ENCODE measurements at regions not wholly inside any gene's neighbourhood (a gene's known extent, or its start where the extent isn't known, plus 50 kb on each side); places are given as distances from the start of the nearest gene placed in this dataset.

DNA sequence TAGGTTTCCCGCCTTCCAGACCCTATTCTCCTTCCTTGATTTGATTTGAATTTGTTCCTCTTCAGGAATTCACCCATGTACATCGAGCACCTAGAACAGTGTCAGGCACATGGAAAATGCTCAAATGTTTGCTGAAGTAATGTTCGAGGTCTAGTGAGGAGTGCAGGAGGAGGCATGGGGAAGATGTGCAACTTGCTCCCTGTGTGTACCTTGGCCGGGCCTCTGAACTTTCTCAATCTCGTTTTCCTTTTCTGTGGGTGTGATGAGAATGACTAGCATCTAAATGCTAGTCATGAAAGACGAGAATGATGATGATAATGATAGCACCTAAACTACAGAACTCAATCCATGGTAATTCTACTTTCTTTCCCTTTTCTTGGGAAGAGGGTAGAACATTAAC, 279.1 kb upstream of the PLET1 start:
- no peak overlapping the region for H3K4me3 Mint-ChIP-seq
- TF ChIP-seq, protein P1, sequence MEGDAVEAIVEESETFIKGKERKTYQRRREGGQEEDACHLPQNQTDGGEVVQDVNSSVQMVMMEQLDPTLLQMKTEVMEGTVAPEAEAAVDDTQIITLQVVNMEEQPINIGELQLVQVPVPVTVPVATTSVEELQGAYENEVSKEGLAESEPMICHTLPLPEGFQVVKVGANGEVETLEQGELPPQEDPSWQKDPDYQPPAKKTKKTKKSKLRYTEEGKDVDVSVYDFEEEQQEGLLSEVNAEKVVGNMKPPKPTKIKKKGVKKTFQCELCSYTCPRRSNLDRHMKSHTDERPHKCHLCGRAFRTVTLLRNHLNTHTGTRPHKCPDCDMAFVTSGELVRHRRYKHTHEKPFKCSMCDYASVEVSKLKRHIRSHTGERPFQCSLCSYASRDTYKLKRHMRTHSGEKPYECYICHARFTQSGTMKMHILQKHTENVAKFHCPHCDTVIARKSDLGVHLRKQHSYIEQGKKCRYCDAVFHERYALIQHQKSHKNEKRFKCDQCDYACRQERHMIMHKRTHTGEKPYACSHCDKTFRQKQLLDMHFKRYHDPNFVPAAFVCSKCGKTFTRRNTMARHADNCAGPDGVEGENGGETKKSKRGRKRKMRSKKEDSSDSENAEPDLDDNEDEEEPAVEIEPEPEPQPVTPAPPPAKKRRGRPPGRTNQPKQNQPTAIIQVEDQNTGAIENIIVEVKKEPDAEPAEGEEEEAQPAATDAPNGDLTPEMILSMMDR (IDR thresholded peaks at IDR 0.05): no peak

DNA sequence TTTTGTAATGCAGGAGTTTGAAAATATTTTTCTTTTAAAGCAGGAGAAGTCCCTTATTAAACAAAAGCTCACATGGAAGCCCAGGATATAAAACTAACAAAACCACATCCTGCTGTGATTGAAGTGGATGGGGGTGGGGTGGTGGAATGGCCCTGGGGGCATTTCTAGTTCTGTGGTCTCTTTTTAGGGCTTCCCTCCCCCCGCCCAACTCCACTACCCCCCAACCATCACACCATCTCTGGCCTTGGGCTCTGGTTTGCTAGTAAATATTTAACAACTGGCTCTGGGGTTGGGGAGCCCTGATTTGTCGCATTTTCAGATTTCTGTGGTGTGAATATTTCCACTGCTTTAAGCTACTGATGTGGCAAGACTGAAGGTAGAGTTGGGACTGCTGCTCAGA, 279.6 kb upstream of the PLET1 start:
- Histone ChIP-seq H3K9ac (ENCODE audit: insufficient read depth, low read length, poor library complexity, severe bottlenecking) (no peak overlapping the region), H4K20me1 (ENCODE audit: insufficient read depth, low read length) (no peaks in the 10 kb centered on the region), H3K4me3 (replicated peaks in 1 of 3; ENCODE audit: low read depth in 2 of 3, low read length in 3 of 3) (no peak overlapping the region), H3K27me3 (ENCODE audit: control insufficient read depth in 2 of 2, insufficient read depth in 2 of 2, low read length in 2 of 2) (no peaks in the 10 kb centered on the region), H3K4me1 (ENCODE audit: control insufficient read depth in 1 of 2, insufficient read depth in 2 of 2, low read length in 2 of 2) (peaks cover 0 to 10% of the 10 kb centered on the region in 2 donors), H3K9me3 (replicated peaks in 1 of 2; ENCODE audit: control insufficient read depth in 1 of 2, insufficient read depth in 1 of 2, low read length in 2 of 2) (no peaks in the 10 kb centered on the region), H3K79me2 (ENCODE audit: insufficient read depth, low read length) (no peaks in the 10 kb centered on the region), H3K27ac (ENCODE audit: low read depth in 1 of 2, low read length in 2 of 2) (no peak overlapping the region), H3K4me2 (replicated peaks; ENCODE audit: extremely low read depth, low read length, poor library complexity, severe bottlenecking) (no peak overlapping the region), H2AFZ (ENCODE audit: insufficient read depth, low read depth, low read length, poor library complexity, severe bottlenecking) (no peak overlapping the region), H3K36me3 (replicated peaks in 1 of 2; ENCODE audit: control insufficient read depth in 1 of 2, insufficient read depth in 2 of 2, low read length in 2 of 2) (no peaks in the 10 kb centered on the region)
- Mint-ChIP-seq H3K9me3 (peaks cover 0 to 4% (median 0%) of the 10 kb centered on the region in 7 donors), H3K27ac (no peak overlapping the region), H3K4me1 (peaks cover 13% of the 10 kb centered on the region), H3K36me3 (no peaks in the 10 kb centered on the region), H3K4me3 (no peak overlapping the region), H3K27me3 (ENCODE audit: low read depth in 3 of 3) (peaks cover 0 to 2% (median 0%) of the 10 kb centered on the region in 3 donors)
- TF ChIP-seq, protein P1 (IDR thresholded peaks at IDR 0.05): no peak
- no CpG with 5 or more reads among the region's 2 CpGs for WGBS (ENCODE audit: insufficient coverage)
- intact Hi-C loops (cut with micrococcal nuclease): no loop called here
- DNase-seq: no peak

More for the DNA sequence above, 279.1 kb upstream of the PLET1 start:
- intact Hi-C loops (cut with micrococcal nuclease): no loop called here
- Histone ChIP-seq H3K27me3 (ENCODE audit: control insufficient read depth in 2 of 2, insufficient read depth in 2 of 2, low read length in 2 of 2) (no peaks in the 10 kb centered on the region), H3K27ac (ENCODE audit: low read depth in 1 of 2, low read length in 2 of 2) (no peak overlapping the region), H2AFZ (ENCODE audit: insufficient read depth, low read depth, low read length, poor library complexity, severe bottlenecking) (no peak overlapping the region), H3K9me3 (replicated peaks in 1 of 2; ENCODE audit: control insufficient read depth in 1 of 2, insufficient read depth in 1 of 2, low read length in 2 of 2) (no peaks in the 10 kb centered on the region), H3K9ac (ENCODE audit: insufficient read depth, low read length, poor library complexity, severe bottlenecking) (no peak overlapping the region), H3K4me3 (replicated peaks in 1 of 3; ENCODE audit: low read depth in 2 of 3, low read length in 3 of 3) (no peak overlapping the region), H4K20me1 (ENCODE audit: insufficient read depth, low read length) (no peaks in the 10 kb centered on the region), H3K4me1 (ENCODE audit: control insufficient read depth in 1 of 2, insufficient read depth in 2 of 2, low read length in 2 of 2) (peaks cover 0 to 10% of the 10 kb centered on the region in 2 donors), H3K36me3 (replicated peaks in 1 of 2; ENCODE audit: control insufficient read depth in 1 of 2, insufficient read depth in 2 of 2, low read length in 2 of 2) (no peaks in the 10 kb centered on the region), H3K4me2 (replicated peaks; ENCODE audit: extremely low read depth, low read length, poor library complexity, severe bottlenecking) (no peak overlapping the region), H3K79me2 (ENCODE audit: insufficient read depth, low read length) (no peaks in the 10 kb centered on the region)
- WGBS (ENCODE audit: insufficient coverage): 80% methylated on average over 1 of the region's 6 CpGs
- Mint-ChIP-seq H3K9me3 (peaks cover 0 to 4% (median 0%) of the 10 kb centered on the region in 7 donors), H3K27me3 (ENCODE audit: low read depth in 3 of 3) (peaks cover 0 to 3% (median 2%) of the 10 kb centered on the region in 3 donors), H3K27ac (no peak overlapping the region), H3K4me1 (peaks cover 13% of the 10 kb centered on the region), H3K36me3 (no peaks in the 10 kb centered on the region)
- no peak for DNase-seq
